Psoas muscle (tissue), 7 donors: ENCODE measurements at regions not wholly inside any gene's neighbourhood (a gene's known extent, or its start where the extent isn't known, plus 50 kb on each side); places are given as distances from the start of the nearest gene placed in this dataset.

Experiments
- ATAC-seq, 4 donors: fragments of 200-7000 bp; cut with Tn5 transposase; one replicate each; pipeline ENCODE4 v1.9.1; 2020; ENCODE audit warnings: moderate library complexity in 3 of 4, mild to moderate bottlenecking in 2 of 4
- DNase-seq, 2 donors: peaks; one replicate each; pipeline ENCODE4 v3.0.0-alpha.2; 2020
- H3K27ac ChIP-seq: fragments of 200-600 bp; one replicate; pipeline ENCODE4 v1.8.0; 2022
- H3K27me3 ChIP-seq, 3 donors: fragments of 200-600 bp in 1 of 3; one replicate each; pipeline versions ENCODE4 v1.6.1 to v1.8.0; 2013 to 2022; ENCODE audit warnings: low read length in 2 of 3, mild to moderate bottlenecking in 2 of 3, moderate library complexity in 1 of 3; ENCODE audit not compliant: insufficient read depth in 3 of 3
- H3K36me3 ChIP-seq, 2 donors: fragments of 200-600 bp in 1 of 2; one replicate each; pipeline versions ENCODE4 v1.6.1 to v1.8.0; 2013 to 2022; ENCODE audit warnings: low read depth in 1 of 2, mild to moderate bottlenecking in 1 of 2, moderate library complexity in 1 of 2; ENCODE audit not compliant: insufficient read depth in 1 of 2
- H3K4me1 ChIP-seq: fragments of 200-600 bp; one replicate; pipeline ENCODE4 v1.8.0; 2022
- H3K4me3 ChIP-seq: fragments of 200-600 bp; one replicate; pipeline ENCODE4 v1.8.0; 2022; ENCODE audit warnings: mild to moderate bottlenecking
- H3K9me3 ChIP-seq: fragments of 200-600 bp; one replicate; pipeline ENCODE4 v1.8.0; 2022
- CTCF ChIP-seq: fragments of 200-600 bp; IDR thresholded peaks from one replicate; pipeline ENCODE4 v1.8.0; 2022; ENCODE audit warnings: antibody characterized with exemption
- WGBS, 3 donors: extraction: QIAGEN DNeasy Blood & Tissue Kit; methylation state at CpG; one replicate each; pipeline versions ENCODE4 v1.1.6 to v1.1.7; 2013; 5-methylcytosine and 5-hydroxymethylcytosine counted together
- intact Hi-C, 2 donors: fragments of 100-400 bp; cut with DNase I; formaldehyde crosslinking; loops; one replicate each; pipeline versions ENCODE4 v1.11.0 to v1.14.2; 2022
- donor health status: healthy with polysubstance abuse.
- donor health status: DM: no; HTN: no; CAD: no; lungs with moderate emphysema.
- donor health status: Bipolar disorder and iron deficiency.
- donor health status: healthy.
- donor health status: DM: yes; HTN: yes; CAD: no.
- donor health status: DM: no; HTN: no; CAD: no.
- donor health status: DM: yes; HTN: yes; CAD: no.

GRCh38 chr3:187944390-187945179 is 199.3 kb upstream of the BCL6 start:
- H3K27ac ChIP-seq = no peak overlapping the region

GRCh38 chr3:187945374-187945773 is 200.1 kb upstream of the BCL6 start:
- no peak for ATAC-seq

More at GRCh38 chr3:187944390-187945179, 199.3 kb upstream of the BCL6 start:
- DNase-seq (no peak), ATAC-seq (no peak)
- Histone ChIP-seq H3K4me1 (peaks cover 57% of the 10 kb centered on the region), H3K4me3 (no peak overlapping the region), H3K36me3 (no peaks in the 10 kb centered on the region), H3K27me3 (no peaks in the 10 kb centered on the region), H3K9me3 (no peaks in the 10 kb centered on the region)
- no peak for TF ChIP-seq CTCF
- 77 to 92% (median 83%) methylated on average over 10 of the region's 10 CpGs for WGBS, 3 donors
- intact Hi-C loops = loop anchor here in 1 of 2 donors (5.0 kb wide), 1 partner anchor 197 kb away; the partner anchor contains the start of gene BCL6

GRCh38 chr3:187946163-187946691 is 201.0 kb upstream of the BCL6 start:
- ATAC-seq (no peak), DNase-seq (no peak)
- Histone ChIP-seq H3K27ac (peak overlapping the region; percentile 32), H3K4me1 (peaks cover 48% of the 10 kb centered on the region), H3K36me3 (no peaks in the 10 kb centered on the region), H3K27me3 (no peaks in the 10 kb centered on the region), H3K4me3 (no peak overlapping the region), H3K9me3 (no peaks in the 10 kb centered on the region)
- 47 to 69% (median 53%) methylated on average over 4 of the region's 4 CpGs for WGBS, 3 donors
- no peak for TF ChIP-seq CTCF
- intact Hi-C loops = loop anchor here in 1 of 2 donors (5.0 kb wide), 1 partner anchor 199 kb away; the partner anchor contains the start of gene BCL6

More at GRCh38 chr3:187945374-187945773, 200.1 kb upstream of the BCL6 start:
- Histone ChIP-seq H3K4me1 (peaks cover 56% of the 10 kb centered on the region), H3K27me3 (no peaks in the 10 kb centered on the region), H3K9me3 (no peaks in the 10 kb centered on the region), H3K36me3 (no peaks in the 10 kb centered on the region), H3K27ac (no peak overlapping the region), H3K4me3 (no peak overlapping the region)
- intact Hi-C loops = loop anchor here in 1 of 2 donors (5.0 kb wide), 1 partner anchor 198 kb away; the partner anchor contains the start of gene BCL6
- 72 to 87% (median 75%) methylated on average over 2 of the region's 2 CpGs for WGBS, 3 donors
- DNase-seq = no peak
- no peak for TF ChIP-seq CTCF

GRCh38 chr3:187946981-187947380 is 201.7 kb upstream of the BCL6 start:
- TF ChIP-seq CTCF = no peak
- H3K9me3 ChIP-seq = no peaks in the 10 kb centered on the region
- H3K27ac ChIP-seq = peak overlapping the region; percentile 85
- ATAC-seq = peak in 2 of 4 donors; percentile 1 to 5
- intact Hi-C loops = loop anchor here in 1 of 2 donors (5.0 kb wide), 1 partner anchor 200 kb away; the partner anchor contains the start of gene BCL6
- no peak for DNase-seq
- H3K4me3 ChIP-seq = no peak overlapping the region
- H3K4me1 ChIP-seq = peaks cover 43% of the 10 kb centered on the region
- H3K36me3 ChIP-seq = no peaks in the 10 kb centered on the region
- no peaks in the 10 kb centered on the region for H3K27me3 ChIP-seq
- WGBS, 3 donors = 18 to 42% (median 20%) methylated on average over 6 of the region's 6 CpGs
